ENCODE measurements at regions not wholly inside any gene's neighbourhood (a gene's known extent, or its start where the extent isn't known, plus 50 kb on each side); places are given as distances from the start of the nearest gene placed in this dataset.

- TF ChIP-seq EZH2 (IDR thresholded peaks at IDR 0.05; ENCODE audit: borderline replicate concordance, insufficient read depth, low read depth, low read length, poor library complexity, severe bottlenecking) (no peak), CTCF (IDR thresholded peaks at IDR 0.05) (no peak)
Measured at GRCh38 chr11:90525962-90526361, 303.1 kb upstream of the CHORDC1 start.
